SK-N-SH treated with all-trans-retinoic acid at 6 μM for 48 hours (cell line): ENCODE measurements at regions not wholly inside any gene's neighbourhood (a gene's known extent, or its start where the extent isn't known, plus 50 kb on each side); places are given as distances from the start of the nearest gene placed in this dataset.
"Not testable (repeated sequence)": the region's sequence is repeated elsewhere in the genome, so short reads cannot be mapped to it uniquely, and the experiment has no call there.

Experiments
- ATAC-seq: fragments of 200-7000 bp; cut with Tn5 transposase; 3 replicates; pipeline ENCODE4 v1.9.1; 2020; ENCODE audit warnings: mild to moderate bottlenecking, moderate library complexity
- BACH2 ChIP-seq: fragments of 250-450 bp; sonication (Bioruptor Pico); IDR thresholded peaks from 2 replicates; pipeline ENCODE4 v1.9.0; 2021; ENCODE audit warnings: mild to moderate bottlenecking, borderline replicate concordance
- CSDC2 ChIP-seq: fragments of 250-450 bp; sonication (Bioruptor Pico); IDR thresholded peaks from 2 replicates; pipeline ENCODE4 v1.5.0; 2020; ENCODE audit warnings: mild to moderate bottlenecking, moderate library complexity
- GLIS3 ChIP-seq: fragments of 250-450 bp; sonication (Bioruptor Pico); IDR thresholded peaks from 2 replicates; pipeline ENCODE4 v1.5.0; 2020; ENCODE audit warnings: mild to moderate bottlenecking, moderate library complexity
- ISL1 ChIP-seq: fragments of 250-450 bp; sonication (Bioruptor Pico); IDR thresholded peaks from 2 replicates; pipeline ENCODE4 v2.1.2; 2022; ENCODE audit warnings: mild to moderate bottlenecking, moderate library complexity
- RARB ChIP-seq: fragments of 250-450 bp; sonication (Bioruptor Pico); IDR thresholded peaks from 2 replicates; pipeline ENCODE4 v1.8.0; 2021; ENCODE audit warnings: mild to moderate bottlenecking, moderate library complexity
- SNAI2 ChIP-seq: fragments of 250-450 bp; sonication (Bioruptor Pico); IDR thresholded peaks from 2 replicates; pipeline ENCODE4 v1.5.0; 2020; ENCODE audit warnings: mild to moderate bottlenecking, moderate library complexity
- TCF4 ChIP-seq: fragments of 250-450 bp; sonication (Bioruptor Pico); IDR thresholded peaks from 2 replicates; pipeline ENCODE4 v1.8.0; 2021; ENCODE audit warnings: mild to moderate bottlenecking, moderate library complexity, borderline replicate concordance
- ZFP30 ChIP-seq: fragments of 450-650 bp; formaldehyde crosslinking; IDR thresholded peaks from 2 replicates; pipeline ENCODE4 v1.5.0; 2022; ENCODE audit warnings: mild to moderate bottlenecking, moderate library complexity
- ZNF70 ChIP-seq: fragments of 450-650 bp; formaldehyde crosslinking; IDR thresholded peaks from 2 replicates; pipeline ENCODE4 v1.5.0; 2020; ENCODE audit warnings: mild to moderate bottlenecking, moderate library complexity
- ZNF8 ChIP-seq: fragments of 450-650 bp; formaldehyde crosslinking; IDR thresholded peaks from 2 replicates; pipeline ENCODE4 v1.5.0; 2020; ENCODE audit warnings: mild to moderate bottlenecking, moderate library complexity
- TF ChIP-seq, protein P1 (sequence below): fragments of 250-450 bp; sonication (Bioruptor Pico); IDR thresholded peaks from 2 replicates; pipeline ENCODE4 v1.8.0; 2020; ENCODE audit warnings: mild to moderate bottlenecking, moderate library complexity, borderline replicate concordance
- TF ChIP-seq, protein P2 (sequence below): fragments of 250-450 bp; sonication (Bioruptor Pico); IDR thresholded peaks from 2 replicates; pipeline ENCODE4 v1.5.1; 2020; ENCODE audit warnings: low read depth, mild to moderate bottlenecking, moderate library complexity
- TF ChIP-seq, protein P3 (sequence below): fragments of 250-450 bp; sonication (Bioruptor Pico); IDR thresholded peaks from 2 replicates; pipeline ENCODE4 v1.5.0; 2020; ENCODE audit warnings: mild to moderate bottlenecking, moderate library complexity
- TF ChIP-seq, protein P4 (sequence below): fragments of 250-450 bp; sonication (Bioruptor Pico); IDR thresholded peaks from 2 replicates; pipeline ENCODE4 v1.5.1; 2021; ENCODE audit warnings: mild to moderate bottlenecking, moderate library complexity

DNA sequence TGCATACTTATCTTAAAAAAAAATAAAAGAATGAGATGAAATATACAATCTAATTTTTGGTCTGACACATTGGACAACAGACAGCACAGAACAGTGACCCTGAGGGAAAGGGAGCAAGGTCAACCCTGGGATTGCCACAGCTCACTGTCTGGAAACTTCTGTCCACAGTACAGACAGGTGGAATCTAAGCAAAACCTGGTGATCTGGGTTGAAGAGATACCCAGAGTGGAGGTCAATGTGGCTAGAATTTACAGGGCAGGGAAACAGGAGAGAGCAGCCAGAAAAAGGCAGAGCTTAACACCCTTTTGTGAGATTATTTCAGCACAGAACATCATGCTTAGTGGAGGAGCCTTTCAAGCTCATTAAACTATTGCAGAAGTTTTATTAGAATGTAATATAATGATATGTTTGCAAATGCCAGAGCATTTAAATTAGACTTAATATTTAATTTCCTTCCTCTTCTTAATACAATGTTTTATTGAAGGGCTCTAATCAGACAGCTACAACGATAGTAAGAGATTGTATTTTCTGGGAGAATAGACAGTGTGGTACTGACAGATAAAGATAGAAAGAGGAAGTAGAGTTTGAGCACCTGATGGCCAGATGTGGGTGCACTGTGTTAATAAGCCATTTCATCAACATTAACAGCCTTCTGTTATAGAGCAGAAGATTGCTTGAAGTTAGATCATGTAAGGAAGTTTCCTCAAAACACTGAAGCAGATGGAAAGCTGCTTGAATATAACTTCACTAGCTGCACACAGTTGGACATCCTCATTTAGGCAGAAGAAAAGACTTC, 309.4 kb downstream of the HGF start:
- ATAC-seq: peak; percentile 17; the same call in 2 of the 3 replicates
- TF ChIP-seq GLIS3 (CRISPR knock-in tag) (no peak), TCF4 (CRISPR knock-in tag) (peak; percentile 74), ZFP30 (CRISPR knock-in tag) (0 out of 2 replicates have a peak, but pooled peaks have one; percentile 2), ZNF70 (CRISPR knock-in tag) (peak; percentile 12)
- TF ChIP-seq, protein P1, sequence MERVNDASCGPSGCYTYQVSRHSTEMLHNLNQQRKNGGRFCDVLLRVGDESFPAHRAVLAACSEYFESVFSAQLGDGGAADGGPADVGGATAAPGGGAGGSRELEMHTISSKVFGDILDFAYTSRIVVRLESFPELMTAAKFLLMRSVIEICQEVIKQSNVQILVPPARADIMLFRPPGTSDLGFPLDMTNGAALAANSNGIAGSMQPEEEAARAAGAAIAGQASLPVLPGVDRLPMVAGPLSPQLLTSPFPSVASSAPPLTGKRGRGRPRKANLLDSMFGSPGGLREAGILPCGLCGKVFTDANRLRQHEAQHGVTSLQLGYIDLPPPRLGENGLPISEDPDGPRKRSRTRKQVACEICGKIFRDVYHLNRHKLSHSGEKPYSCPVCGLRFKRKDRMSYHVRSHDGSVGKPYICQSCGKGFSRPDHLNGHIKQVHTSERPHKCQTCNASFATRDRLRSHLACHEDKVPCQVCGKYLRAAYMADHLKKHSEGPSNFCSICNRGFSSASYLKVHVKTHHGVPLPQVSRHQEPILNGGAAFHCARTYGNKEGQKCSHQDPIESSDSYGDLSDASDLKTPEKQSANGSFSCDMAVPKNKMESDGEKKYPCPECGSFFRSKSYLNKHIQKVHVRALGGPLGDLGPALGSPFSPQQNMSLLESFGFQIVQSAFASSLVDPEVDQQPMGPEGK (CRISPR knock-in tag): no peak

DNA sequence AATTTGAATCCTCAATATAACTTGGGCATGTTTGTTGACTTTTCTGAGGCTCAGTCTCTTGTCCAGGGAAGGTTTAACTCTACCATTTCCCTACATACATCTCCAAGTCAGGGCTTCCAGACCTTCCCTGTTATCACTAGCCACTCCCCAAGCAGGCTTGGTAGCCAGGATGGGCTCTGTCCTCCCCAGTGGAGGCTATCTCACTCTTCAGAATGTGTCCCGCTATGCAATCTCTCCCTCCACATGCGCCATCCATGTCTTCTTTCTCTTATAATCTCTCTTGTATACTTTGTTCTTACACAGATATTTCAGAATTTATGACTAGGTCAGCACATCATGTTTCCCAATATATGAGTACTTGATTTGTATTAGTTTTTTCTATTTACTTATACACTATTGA, 310.4 kb downstream of the HGF start:
- ATAC-seq: no peak

DNA sequence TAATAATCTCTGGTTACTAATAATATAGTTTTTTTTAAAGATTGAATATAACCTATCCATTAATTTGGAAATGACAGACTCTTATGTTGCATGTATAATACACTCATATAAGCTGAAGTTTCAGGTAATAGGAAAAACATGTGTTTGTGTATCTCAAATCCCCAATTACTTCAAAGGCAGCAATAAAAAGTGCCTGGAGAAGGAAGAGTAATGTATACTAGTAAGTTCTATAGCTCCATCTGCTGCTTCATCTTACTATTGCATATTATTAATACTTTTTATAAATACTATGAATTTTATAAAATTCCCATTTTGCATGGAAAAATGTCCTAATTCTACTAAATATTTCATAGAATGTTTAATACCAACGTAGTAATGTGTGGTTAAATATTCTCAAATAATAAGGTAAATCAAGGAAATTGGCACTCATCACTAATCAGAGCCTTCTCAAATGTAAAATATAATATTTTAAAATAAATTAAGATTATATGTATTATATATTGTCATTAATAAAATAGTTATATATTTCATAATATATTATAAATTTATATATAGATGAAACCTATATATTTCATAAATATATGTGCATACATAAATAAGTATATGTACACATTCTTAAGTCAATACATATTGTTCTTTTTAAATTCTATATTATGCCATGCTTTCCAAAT, 311.9 kb downstream of the HGF start:
- peak; percentile 65; the same call in 2 of the 3 replicates for ATAC-seq
- TF ChIP-seq, protein P2, sequence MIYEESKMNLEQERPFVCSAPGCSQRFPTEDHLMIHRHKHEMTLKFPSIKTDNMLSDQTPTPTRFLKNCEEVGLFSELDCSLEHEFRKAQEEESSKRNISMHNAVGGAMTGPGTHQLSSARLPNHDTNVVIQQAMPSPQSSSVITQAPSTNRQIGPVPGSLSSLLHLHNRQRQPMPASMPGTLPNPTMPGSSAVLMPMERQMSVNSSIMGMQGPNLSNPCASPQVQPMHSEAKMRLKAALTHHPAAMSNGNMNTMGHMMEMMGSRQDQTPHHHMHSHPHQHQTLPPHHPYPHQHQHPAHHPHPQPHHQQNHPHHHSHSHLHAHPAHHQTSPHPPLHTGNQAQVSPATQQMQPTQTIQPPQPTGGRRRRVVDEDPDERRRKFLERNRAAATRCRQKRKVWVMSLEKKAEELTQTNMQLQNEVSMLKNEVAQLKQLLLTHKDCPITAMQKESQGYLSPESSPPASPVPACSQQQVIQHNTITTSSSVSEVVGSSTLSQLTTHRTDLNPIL (CRISPR knock-in tag): no peak
- TF ChIP-seq ZFP30 (CRISPR knock-in tag): no peak
- TF ChIP-seq CSDC2: no peak
- TF ChIP-seq, protein P3, sequence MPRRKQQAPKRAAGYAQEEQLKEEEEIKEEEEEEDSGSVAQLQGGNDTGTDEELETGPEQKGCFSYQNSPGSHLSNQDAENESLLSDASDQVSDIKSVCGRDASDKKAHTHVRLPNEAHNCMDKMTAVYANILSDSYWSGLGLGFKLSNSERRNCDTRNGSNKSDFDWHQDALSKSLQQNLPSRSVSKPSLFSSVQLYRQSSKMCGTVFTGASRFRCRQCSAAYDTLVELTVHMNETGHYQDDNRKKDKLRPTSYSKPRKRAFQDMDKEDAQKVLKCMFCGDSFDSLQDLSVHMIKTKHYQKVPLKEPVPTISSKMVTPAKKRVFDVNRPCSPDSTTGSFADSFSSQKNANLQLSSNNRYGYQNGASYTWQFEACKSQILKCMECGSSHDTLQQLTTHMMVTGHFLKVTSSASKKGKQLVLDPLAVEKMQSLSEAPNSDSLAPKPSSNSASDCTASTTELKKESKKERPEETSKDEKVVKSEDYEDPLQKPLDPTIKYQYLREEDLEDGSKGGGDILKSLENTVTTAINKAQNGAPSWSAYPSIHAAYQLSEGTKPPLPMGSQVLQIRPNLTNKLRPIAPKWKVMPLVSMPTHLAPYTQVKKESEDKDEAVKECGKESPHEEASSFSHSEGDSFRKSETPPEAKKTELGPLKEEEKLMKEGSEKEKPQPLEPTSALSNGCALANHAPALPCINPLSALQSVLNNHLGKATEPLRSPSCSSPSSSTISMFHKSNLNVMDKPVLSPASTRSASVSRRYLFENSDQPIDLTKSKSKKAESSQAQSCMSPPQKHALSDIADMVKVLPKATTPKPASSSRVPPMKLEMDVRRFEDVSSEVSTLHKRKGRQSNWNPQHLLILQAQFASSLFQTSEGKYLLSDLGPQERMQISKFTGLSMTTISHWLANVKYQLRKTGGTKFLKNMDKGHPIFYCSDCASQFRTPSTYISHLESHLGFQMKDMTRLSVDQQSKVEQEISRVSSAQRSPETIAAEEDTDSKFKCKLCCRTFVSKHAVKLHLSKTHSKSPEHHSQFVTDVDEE (CRISPR knock-in tag): no peak
- no peak for TF ChIP-seq BACH2 (CRISPR knock-in tag)
- TF ChIP-seq RARB (CRISPR knock-in tag): no peak
- TF ChIP-seq TCF4 (CRISPR knock-in tag): no peak
- TF ChIP-seq ISL1 (CRISPR knock-in tag): no peak
- TF ChIP-seq, all 23 proteins: peak for 0

More for the DNA sequence above, 310.4 kb downstream of the HGF start:
- TF ChIP-seq TCF4 (CRISPR knock-in tag): no peak
- TF ChIP-seq SNAI2 (CRISPR knock-in tag): no peak
- TF ChIP-seq ZNF70 (CRISPR knock-in tag): no peak
- TF ChIP-seq ZNF8 (CRISPR knock-in tag): no peak
- TF ChIP-seq, protein P4, sequence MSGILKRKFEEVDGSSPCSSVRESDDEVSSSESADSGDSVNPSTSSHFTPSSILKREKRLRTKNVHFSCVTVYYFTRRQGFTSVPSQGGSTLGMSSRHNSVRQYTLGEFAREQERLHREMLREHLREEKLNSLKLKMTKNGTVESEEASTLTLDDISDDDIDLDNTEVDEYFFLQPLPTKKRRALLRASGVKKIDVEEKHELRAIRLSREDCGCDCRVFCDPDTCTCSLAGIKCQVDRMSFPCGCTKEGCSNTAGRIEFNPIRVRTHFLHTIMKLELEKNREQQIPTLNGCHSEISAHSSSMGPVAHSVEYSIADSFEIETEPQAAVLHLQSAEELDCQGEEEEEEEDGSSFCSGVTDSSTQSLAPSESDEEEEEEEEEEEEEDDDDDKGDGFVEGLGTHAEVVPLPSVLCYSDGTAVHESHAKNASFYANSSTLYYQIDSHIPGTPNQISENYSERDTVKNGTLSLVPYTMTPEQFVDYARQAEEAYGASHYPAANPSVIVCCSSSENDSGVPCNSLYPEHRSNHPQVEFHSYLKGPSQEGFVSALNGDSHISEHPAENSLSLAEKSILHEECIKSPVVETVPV (CRISPR knock-in tag): no peak
- TF ChIP-seq, protein P3 (CRISPR knock-in tag): no peak
- no peak for TF ChIP-seq CSDC2
- TF ChIP-seq RARB (CRISPR knock-in tag): no peak

DNA sequence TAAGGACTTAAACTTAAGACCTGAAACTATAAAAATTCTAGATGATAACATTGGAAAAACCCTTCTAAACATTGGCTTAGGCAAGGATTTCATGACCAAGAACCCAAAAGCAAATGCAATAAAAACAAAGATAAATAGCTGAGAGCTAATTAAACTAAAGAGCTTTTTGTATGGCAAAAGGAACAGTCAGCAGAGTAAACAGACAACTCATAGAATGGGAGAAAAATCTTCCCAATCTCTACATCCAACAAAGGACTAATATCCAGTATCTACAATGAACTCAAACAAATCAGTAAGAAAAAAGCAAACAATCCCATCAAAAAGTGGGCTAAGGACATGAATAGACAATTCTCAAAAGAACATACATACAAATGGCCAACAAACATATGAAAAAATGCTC, 316.1 kb downstream of the HGF start:
- not testable (repeated sequence) for ATAC-seq
